Cerebellar cortex (tissue), 1 donor: ENCODE measurements at regions not wholly inside any gene's neighbourhood (a gene's known extent, or its start where the extent isn't known, plus 50 kb on each side); places are given as distances from the start of the nearest gene placed in this dataset.
"Not testable (repeated sequence)": the region's sequence is repeated elsewhere in the genome, so short reads cannot be mapped to it uniquely, and the experiment has no call there.

Source experiments
- DNase-seq: peaks from one replicate; pipeline ENCODE4 v3.0.0-alpha.2; 2015; ENCODE audit warnings: low spot score

DNA sequence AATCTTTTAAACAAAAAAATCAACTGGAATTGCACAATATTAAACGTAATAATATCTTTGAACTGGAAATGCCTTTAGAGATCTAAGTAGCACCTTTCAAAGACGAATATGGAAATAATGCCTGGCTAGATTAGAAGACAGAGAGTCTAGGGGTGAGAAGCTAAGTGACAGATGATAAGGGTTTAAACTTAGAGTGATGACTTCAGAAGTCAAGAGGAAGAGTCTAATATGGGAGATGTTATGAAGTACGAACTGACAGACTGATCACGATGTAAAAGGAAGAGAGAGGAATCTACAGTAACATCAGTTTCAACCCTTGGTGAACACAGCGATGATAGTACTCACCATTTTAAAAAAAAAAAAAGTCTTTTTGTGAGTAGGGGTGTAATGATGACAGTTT lies 57.9 kb downstream of the HINT1 start:
- no peak for DNase-seq

DNA sequence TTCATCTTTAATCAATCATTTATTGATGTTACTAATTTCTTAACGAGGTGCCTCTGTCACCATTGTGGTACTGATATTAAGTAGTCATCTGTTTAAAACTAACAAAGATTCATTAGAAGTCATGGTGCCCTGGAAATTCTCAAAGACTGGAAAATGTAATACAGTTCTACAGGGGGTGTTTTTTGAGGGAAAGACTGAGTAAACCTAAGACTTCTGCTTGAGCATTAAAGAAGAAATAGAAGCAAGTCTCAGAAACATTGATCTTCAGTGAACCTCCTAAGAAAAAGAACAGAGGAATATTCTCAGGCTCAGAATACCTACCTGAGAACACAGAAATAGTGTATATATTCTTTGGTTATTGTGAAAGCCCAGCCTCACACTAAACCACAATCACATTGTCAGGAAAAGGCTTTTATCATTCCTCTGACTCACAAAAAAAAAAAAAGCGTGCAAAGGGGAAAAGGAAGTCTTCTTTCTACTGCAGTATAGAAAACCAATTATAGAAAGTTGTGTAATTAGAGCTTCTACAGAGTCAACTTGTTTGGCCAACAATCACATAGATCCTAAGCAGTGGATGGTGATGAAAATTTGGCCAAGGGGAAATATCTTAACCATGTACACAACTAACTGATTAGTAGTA lies 60.8 kb downstream of the HINT1 start:
- no peak for DNase-seq

DNA sequence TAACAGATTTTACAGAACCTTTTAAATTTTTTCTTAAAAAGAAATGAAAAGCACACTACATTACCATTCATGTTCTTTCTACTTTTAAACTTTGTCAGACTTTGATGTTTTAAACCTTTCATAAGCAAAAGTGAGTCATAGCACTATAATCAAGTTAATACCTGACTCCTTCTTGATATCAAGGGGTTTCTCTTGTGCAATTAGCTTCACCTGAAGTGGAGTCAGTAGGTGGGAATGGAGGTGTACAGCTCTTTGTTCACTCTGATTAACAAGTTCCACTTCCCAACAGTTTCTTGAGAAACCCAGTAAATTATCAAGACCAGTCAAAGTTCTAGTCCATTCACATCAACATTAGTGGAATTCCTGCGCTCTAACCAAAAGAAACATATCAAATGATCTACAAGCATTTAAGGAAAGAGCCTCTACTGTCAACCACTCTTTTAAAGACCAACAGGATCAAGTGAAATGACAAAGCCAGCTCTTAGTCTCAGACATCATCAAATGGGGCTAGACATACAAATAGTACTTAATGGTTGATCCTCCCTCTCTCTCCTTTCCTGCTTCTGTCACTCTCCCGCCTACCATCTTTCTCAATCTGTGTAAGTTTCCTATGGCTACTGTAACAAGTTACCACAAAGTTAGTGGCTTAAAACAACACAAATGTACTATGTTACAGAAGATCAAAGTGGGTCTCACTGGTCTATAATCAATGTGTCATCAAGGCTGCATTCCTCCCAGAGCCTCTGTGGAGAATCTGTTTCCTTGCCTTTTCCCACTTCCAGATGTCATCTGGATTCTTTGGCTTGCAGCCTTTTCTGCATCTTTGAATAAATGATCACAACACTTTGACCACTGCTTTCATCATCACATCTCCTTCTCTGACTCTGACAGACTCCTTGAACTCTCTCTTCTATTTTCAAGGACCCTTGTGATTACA lies 68.0 kb downstream of the HINT1 start:
- DNase-seq: no peak

DNA sequence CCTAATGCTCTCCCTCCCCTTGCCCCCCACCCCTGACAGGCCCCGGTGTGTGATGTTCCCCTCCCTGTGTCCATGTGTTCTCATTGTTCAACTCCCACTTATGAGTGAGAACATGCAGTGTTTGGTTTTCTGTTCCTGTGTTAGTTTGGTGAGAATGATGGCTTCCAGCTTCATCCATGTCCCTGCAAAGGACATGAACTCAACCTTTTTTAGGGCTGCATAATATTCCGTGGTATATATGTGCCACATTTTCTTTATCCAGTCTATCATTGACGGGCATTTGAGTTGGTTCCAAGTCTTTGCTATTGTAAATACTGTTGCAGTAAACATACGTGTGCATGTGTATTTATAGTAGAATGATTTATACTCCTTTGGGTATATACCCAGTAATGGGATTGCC lies 69.5 kb downstream of the HINT1 start:
- DNase-seq: not testable (repeated sequence)

DNA sequence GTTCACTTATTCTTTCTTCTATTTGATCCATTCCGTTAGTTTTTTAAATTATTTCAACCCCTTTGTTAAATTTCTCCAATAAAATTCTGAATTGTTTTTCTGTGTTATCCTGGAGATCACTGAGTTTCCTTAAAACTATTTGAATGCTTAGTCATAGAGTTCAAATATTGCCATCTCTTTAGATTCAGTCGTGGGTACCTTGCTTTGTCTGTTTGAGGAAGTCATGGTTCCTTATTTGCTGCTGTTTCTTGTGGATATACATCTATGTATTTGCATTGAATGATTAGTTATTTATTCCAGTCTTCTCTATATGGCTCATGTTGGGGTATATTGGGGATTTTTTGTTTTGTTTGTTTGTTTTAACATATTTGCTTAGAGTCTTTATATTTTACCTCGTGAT lies 80.6 kb downstream of the HINT1 start:
- DNase-seq: no peak

DNA sequence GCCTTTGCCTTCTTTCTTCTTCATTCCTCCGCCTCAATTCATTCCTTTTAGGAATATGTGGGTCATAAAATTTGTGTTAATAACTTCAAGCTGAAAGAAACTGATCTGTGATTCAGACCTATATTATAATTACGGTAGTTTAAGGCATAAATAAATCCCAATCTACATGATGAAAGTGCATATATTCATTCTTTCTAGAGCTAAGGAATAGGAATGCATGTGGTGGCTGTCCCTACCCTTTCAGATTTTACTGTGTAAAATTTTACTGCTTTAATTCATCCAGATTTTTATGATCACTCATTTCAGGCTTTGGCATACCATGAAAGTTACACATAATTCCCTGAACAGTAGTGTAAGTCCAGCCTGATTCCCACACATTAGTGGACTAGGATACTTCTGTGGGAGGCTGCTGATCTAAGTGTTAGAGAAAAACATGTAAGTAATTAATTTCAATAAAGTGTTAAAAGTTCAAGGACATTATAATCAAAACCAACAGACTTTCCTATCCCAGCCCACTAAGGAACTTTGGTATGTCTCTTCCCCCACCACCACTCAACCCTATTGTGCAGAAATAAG lies 83.1 kb downstream of the HINT1 start:
- no peak for DNase-seq

DNA sequence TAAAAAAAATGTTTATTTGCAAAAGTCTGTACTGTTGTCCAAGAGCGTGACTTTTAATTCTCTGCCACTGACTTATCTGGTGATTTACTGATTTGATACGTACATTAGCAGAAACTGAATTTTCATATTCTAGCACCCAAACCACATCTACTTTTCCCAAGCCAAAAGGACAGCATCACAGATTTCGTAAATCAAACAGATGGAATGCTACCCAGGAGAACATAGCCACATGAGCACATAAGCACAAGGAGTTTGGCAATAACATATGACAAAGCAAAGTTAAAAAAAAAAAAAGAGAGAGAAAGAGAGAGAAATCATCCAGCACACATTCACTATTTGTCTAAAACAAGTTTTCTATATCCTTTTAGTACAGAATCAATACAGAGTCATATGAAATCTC lies 83.7 kb downstream of the HINT1 start:
- no peak for DNase-seq

DNA sequence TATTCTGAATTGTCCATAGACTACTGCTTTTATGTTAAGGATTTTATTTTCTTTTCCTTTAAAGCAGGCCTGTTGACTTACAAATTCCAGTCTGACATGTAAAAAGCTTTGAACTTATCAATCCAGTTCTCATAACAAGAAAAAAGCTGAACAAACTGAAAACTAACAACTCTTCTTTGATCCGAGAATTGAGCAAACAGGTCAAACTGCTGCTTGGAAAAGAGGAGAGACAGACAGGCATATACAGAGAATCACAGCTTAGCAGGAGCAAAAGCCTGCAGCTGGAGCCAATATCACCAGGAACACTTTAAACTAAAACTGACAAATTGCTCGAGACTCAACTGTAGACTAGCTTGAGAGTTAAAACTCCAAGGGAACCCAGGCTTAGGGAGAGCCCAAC lies 85.8 kb downstream of the HINT1 start:
- no peak for DNase-seq

DNA sequence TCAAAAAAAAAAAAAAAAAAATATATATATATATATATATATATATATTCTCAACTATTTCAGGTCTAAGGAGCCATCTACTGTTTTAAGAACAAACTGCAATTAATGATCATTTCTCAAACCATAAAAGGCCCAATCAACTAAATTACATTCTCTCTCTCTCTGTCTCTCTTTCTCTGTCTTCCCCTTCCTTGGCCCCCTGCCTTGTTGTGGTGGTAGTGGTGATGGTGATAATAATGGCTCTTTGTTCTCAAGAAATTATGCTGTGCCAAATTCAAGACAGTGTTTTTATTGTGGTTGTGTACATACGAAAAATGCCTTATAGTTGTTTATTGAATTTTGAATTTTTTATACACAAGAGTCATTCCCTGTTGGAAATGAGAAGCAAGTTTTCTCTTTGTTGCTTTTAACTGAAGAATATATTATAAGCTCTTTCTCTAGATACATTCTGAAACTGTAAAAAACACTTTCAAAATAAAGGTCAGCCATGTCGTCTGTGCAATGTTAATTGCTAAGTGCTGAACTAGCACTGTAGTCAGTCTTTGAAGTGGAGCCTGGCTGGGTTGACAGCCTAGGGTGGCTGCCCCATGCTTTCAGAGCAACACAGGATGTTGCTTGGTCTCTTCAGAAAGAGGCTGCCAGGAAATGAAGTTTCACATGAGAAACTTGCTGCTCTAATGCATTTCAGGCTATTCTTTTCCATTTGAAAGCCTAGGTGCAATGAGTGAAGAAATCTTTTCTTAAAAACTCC lies 96.0 kb downstream of the HINT1 start:
- no peak for DNase-seq

DNA sequence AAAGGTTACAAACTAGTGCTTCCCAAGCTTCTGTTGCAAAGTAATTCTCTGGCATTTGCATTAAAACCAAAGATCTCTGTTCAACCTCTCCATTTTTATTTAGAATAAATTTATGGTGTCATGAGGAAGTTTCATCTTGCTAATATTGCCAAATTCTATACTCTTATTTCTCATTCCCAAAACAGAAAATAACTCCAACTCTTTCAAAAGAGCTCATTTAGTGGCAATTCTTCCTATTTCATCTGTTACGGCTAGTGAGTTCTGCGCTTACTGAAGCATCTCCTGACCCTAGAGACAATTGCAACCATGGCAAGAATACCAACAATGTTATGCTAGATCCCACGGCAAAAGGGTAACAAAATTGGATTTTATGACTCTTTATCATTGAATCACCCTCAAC lies 97.0 kb downstream of the HINT1 start:
- DNase-seq: no peak

DNA sequence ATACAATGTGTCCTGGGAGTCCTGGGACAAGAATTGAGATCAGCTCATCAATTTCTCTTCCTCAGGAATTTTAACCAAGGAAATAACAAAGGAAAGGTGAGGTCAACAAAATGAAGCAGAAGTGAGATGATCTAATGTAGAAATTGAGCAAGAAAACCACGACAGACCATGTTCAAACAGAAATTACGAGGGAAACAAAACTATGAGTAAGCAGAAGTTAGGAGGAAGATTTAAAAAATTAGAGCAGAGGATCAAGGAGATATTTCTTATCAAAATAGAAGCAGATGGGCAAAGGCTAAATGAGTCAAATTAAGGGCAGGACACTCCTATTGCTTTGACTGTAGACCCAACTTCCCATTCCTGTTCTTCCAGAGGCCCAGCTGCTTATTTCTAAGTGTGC lies 97.4 kb downstream of the HINT1 start:
- DNase-seq: no peak

DNA sequence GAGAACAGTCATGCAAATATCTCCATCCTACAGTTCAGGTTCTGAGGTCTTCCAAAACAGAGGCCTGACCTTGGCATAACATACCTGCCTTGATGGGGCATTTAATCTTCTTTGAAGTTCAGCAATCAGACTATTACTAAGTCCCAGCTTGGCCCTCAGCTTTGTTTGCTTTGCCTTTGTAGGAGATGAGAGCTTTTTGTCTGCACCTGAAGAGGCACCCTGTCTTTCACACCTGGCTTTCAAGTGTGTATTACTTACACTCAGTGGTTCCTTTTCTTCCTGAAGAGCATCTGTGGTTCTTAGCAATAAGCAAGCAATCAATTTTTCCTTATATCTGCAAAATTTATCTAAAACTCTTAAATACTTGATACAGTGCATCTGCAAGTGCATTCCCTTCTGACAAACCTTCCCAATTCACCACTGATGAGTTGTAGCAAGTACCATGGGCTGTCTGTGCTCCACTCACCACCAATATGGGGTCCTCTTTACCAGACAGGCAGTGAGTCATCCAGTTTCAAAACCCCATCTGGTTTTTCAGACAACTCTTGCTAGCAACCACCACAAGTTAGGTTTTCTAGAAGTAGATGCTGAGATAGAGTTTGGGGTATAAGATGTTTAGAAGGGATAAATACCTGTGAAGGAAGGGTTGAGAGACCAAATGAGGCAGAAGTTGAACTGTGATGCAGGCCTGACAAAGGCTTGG lies 100.2 kb downstream of the HINT1 start:
- DNase-seq: no peak

DNA sequence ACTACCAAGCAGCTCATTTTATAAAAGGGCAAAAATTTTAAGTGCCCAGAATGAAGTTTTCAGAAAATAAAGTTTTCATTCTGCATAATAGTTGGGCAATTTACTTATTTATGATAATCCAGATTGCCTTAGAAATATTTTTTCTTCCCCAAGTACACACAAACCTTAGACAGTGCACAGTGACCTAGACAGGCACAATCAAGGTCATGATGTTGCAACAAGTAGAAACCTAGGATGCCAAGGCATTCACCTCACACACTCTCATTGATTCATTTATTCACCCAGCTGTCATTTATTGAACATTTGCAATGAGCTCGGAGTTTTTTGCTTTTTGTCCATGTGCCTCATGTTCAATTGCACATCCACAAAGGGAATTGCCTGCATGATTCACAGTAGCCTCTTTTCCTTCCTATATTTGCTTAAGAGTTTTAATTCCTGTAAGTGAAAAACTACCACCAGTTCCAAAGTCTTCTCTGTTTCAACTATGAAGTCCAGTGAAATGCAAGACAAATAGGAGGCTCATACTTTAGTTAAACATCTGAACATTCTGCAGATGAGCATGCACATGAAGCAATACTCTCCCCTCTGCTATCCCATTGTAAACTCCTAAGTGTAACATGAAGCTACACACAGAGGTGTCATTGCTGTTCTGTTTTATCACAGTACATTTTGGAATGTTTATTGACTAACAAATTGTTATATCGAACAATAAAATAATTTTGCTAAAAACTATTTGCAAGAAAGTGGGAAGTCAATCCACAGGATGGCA lies 122.9 kb downstream of the HINT1 start:
- no peak for DNase-seq

DNA sequence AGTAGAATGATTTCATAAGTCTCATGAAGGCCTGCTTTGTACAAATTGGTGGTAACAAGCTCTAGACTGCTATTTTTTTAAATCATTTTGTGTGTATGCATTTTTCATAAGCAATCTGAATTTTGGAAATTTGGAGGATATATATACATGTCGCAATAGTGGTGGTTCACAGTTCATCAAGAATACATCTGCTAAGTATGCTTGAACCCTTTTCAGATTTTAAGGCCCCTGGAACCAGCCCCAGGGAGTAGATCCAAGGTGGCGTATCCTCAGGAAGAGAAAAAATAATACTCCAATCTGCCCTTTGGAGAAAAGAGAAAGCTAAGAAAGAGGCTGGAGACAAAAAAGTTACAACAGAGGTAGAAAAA lies 141.6 kb downstream of the HINT1 start:
- no peak for DNase-seq

DNA sequence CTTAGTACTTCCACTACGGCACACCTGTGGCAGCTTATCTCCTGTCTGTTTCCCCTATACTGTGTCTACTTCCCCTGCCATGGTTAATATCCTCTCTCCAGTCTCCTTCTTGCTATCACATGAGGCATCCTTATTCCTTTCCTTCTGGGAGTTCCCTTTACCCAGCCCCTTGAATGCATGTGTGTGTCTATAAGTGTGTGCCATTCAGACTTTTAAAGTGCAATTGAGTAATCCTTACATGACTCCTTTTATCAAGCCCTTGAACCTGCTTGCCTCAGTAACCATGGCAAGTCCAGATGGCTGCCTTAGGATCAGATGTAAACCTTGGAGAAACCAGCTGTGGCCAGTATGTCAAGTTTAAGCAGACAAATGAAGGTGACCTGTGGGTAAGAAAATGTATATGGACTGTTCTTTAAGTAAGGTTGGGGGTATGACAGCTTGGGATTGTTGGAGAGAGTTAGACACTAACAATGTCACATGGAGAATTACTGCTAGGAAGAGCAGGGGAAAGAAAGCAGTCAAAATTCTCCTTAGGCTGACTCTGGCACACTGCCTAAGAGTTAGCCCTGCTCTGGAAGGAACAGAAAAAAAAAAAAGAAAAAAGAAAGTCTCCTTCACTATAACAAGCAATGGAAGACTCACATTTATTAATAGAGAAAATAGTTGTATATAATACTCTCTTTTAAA lies 142.1 kb downstream of the HINT1 start:
- DNase-seq: no peak

DNA sequence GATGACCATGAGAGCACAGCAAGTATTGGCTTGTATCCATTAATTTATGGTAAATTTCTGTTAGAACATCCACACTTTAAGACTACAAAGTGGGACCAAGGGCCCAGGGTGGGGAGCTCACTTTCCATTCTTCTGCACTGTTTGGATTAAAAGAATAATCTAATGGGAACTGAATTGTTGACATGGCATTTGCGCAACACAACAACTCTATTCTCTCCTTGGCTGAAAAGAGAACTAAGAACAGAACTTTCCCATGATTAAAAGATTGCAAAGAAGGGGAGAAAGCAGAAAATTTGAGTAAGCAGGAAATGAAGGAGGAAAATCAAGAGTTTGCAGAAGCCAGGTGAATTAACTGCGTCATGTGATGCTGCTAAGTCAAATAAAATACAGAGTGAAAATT lies 143.4 kb downstream of the HINT1 start:
- no peak for DNase-seq

DNA sequence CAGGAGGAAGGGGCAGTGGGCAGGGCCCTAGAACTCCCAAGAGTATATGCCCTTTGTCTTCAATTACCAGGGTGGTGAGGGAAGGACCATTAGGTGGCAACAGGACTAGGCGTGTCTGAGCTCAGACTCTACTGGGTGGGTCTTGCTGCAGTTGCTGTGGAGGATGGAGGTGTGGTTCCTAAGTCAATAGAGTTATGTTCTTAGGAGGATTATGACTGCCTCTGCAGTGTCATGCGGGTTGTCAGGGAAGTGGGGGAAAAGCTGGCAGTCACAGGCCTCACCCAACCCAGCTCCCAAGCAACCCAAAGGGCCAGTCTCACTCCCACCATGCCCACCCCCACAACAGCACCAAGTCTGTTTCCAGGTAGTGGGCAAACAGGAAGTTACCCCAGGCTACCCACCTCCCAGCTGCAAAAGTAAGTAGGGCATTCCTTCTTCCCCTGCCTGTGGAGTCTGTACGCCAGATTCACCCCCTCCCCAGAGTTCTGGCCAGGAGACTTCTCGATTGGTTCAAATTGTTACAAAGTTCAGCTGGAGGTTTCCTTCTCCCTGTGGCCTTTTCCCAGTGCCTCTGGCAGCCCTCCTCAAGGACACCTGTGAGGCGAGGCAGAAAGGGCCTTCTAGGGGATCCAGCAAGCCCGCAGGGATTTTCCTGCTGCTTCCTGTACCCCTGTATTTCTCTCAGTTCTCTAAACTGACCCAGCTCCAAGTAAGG lies 145.3 kb downstream of the HINT1 start:
- no peak for DNase-seq

DNA sequence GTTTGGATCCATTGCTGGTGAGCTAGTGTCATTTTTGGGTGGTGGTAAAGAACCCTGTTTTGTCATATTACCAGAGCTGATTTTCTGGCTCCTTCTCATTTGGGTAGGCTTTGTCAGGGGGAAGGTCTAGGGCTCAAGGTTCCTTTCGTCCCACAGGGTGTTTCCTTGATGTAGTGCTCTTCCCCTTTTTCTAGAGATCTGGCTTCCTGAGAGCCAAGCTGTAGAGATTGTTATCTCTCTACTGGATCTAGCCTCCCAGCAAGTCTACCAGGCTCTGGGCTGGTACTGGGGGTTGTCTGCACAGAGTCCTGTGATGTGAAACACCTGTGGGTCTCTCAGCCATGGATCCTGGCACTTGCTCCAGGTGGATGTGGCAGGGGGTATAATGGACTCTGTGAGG lies 145.9 kb downstream of the HINT1 start:
- no peak for DNase-seq

DNA sequence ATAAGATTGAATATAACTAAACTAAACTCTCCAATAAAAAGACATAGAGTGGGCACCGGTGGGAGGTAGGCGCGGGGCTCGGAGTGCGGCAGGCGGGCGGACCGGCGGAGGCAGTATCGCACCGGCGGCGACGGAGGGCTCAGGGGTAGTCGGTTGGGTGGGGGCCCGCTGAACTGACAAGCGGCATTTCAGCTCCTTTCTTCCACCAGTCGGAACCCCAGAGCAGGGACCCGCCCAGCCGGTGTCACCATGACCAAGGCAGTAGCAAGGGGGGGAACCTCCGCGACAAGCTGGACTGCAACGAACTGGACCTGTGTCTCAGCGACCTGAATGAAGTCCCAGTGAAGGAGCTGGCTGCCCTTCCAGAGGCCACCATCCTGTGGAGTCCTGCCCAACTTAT lies 156.7 kb downstream of the HINT1 start:
- no peak for DNase-seq
